T-helper 2 cell treated with Interferon-gamma antibody and Interleukin-4, amounts not matched to agents 5 μg/mL and 100 μg/mL, for 36 hours (primary cell): ENCODE measurements at regions not wholly inside any gene's neighbourhood (a gene's known extent, or its start where the extent isn't known, plus 50 kb on each side); places are given as distances from the start of the nearest gene placed in this dataset.

Experiments used
- DNase-seq: peaks from one replicate; pipeline ENCODE4 v3.0.0; 2021; ENCODE audit warnings: low spot score
- H3K27ac Mint-ChIP-seq: one replicate; pipeline ENCODE4 v1.8.0; 2021; ENCODE audit warnings: mild to moderate bottlenecking, mixed read lengths
- H3K27me3 Mint-ChIP-seq: one replicate; pipeline ENCODE4 v1.8.0; 2021; ENCODE audit warnings: low read depth, mixed read lengths
- H3K36me3 Mint-ChIP-seq: one replicate; pipeline ENCODE4 v1.8.0; 2021; ENCODE audit warnings: low read depth, mixed read lengths
- H3K4me1 Mint-ChIP-seq: one replicate; pipeline ENCODE4 v1.8.0; 2021; ENCODE audit warnings: low read depth, mixed read lengths
- H3K4me3 Mint-ChIP-seq: one replicate; pipeline ENCODE4 v1.8.0; 2022; ENCODE audit warnings: mild to moderate bottlenecking, moderate library complexity, mixed read lengths
- H3K9me3 Mint-ChIP-seq: one replicate; pipeline ENCODE4 v1.8.0; 2021; ENCODE audit warnings: mixed read lengths

DNA sequence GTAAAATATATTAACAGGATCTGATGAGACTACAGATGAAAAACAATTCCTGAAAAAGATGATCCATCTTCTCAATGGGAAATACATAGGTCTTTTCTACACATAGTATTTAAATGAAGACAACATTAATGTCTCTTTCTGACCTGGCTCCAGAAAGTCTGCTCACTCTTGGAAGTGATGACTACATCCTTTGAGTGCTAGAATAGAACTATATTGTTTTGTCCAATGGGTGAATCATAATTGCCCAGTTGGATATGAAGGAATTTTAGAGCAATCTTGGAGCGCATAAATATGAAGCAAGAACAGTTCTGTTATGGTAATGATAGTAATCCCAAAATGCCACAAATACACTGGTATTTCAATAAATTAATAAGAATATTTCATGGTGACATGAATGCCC is 322.1 kb downstream of the DEPDC1B start:
- H3K4me3 Mint-ChIP-seq: no peak overlapping the region
- H3K4me1 Mint-ChIP-seq: peaks cover 3% of the 10 kb centered on the region
- no peaks in the 10 kb centered on the region for H3K36me3 Mint-ChIP-seq
- H3K27ac Mint-ChIP-seq: no peak overlapping the region
- peaks cover 3% of the 10 kb centered on the region for H3K27me3 Mint-ChIP-seq
- no peaks in the 10 kb centered on the region for H3K9me3 Mint-ChIP-seq
- DNase-seq: no peak

DNA sequence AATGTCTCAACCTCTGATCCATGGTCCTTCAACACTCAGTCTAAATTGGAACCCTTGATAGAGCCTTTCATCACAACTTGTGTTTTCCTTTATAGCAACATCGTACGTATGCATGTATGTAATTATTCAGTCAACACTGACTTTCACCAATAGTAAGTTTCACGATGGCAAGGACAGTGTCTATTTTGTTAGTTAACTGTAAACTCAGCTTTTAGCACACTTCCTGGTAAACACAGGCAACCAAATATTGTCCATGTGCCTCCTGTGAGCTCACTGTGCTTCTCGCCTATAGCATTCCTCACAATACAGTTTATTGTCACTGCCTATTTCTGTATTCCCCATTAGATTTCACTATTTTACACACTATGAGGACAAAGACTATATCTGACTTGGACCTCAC is 323.1 kb downstream of the DEPDC1B start:
- H3K36me3 Mint-ChIP-seq: no peaks in the 10 kb centered on the region
- H3K4me3 Mint-ChIP-seq: no peak overlapping the region
- no peaks in the 10 kb centered on the region for H3K4me1 Mint-ChIP-seq
- no peak for DNase-seq
- H3K27ac Mint-ChIP-seq: no peak overlapping the region
- H3K27me3 Mint-ChIP-seq: no peaks in the 10 kb centered on the region
- H3K9me3 Mint-ChIP-seq: no peaks in the 10 kb centered on the region

DNA sequence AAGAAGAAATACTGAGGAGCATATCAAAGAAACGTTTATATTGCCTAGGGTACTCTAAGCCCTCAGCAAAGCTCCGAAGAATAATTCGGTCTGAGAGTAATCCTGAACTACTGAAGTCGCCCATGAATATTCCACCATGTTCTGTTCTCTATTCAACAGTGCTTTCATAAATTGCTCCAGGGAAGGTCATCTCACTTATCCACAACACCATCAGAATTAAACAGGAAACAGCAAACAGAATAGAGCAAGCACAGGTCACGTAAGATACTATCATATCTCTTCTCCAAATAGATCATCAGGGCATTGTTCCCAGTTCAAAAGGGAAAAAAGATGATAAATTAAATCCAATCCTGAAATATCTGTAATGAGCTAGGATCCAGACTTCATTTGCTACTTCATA is 325.6 kb downstream of the DEPDC1B start:
- H3K27me3 Mint-ChIP-seq: no peaks in the 10 kb centered on the region
- no peaks in the 10 kb centered on the region for H3K4me1 Mint-ChIP-seq
- H3K27ac Mint-ChIP-seq: no peak overlapping the region
- no peak overlapping the region for H3K4me3 Mint-ChIP-seq
- no peaks in the 10 kb centered on the region for H3K9me3 Mint-ChIP-seq
- H3K36me3 Mint-ChIP-seq: no peaks in the 10 kb centered on the region
- no peak for DNase-seq

- no peak for DNase-seq
- no peak overlapping the region for H3K27ac Mint-ChIP-seq
- no peaks in the 10 kb centered on the region for H3K4me1 Mint-ChIP-seq
- H3K36me3 Mint-ChIP-seq: no peaks in the 10 kb centered on the region
- no peak overlapping the region for H3K4me3 Mint-ChIP-seq
- H3K9me3 Mint-ChIP-seq: no peaks in the 10 kb centered on the region
- no peaks in the 10 kb centered on the region for H3K27me3 Mint-ChIP-seq
These were observed 327.2 kb downstream of the DEPDC1B start for GRCh38 chr5:60372786-60373185.

DNA sequence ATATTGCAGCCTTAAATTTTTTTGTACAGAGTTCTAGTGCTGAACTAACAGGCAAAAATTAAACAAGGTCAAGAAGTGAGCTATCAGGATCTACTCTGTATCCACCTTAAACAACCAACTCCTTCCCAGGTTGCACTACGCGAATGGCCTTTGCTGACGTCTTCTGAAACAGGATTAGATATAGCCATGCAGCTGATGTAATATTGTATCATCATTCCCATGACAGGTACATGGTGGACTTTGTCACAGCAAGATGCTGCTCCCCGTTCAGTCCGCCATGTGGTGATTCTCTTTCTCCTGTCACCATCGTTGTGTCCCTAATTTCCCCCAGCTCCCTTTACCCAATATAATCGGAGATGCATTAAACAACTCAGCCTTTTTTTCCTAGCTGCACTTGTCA is 328.9 kb downstream of the DEPDC1B start:
- no peak overlapping the region for H3K4me3 Mint-ChIP-seq

GRCh38 chr5:60370508-60370907 is 329.5 kb downstream of the DEPDC1B start:
- H3K27ac Mint-ChIP-seq: no peak overlapping the region
- H3K4me3 Mint-ChIP-seq: no peak overlapping the region
- H3K4me1 Mint-ChIP-seq: no peaks in the 10 kb centered on the region
- H3K36me3 Mint-ChIP-seq: no peaks in the 10 kb centered on the region
- no peak for DNase-seq
- H3K9me3 Mint-ChIP-seq: no peaks in the 10 kb centered on the region
- no peaks in the 10 kb centered on the region for H3K27me3 Mint-ChIP-seq

More for the DNA sequence above, 328.9 kb downstream of the DEPDC1B start:
- H3K9me3 Mint-ChIP-seq: no peaks in the 10 kb centered on the region
- DNase-seq: no peak
- H3K36me3 Mint-ChIP-seq: no peaks in the 10 kb centered on the region
- no peaks in the 10 kb centered on the region for H3K27me3 Mint-ChIP-seq
- no peaks in the 10 kb centered on the region for H3K4me1 Mint-ChIP-seq
- H3K27ac Mint-ChIP-seq: no peak overlapping the region

DNA sequence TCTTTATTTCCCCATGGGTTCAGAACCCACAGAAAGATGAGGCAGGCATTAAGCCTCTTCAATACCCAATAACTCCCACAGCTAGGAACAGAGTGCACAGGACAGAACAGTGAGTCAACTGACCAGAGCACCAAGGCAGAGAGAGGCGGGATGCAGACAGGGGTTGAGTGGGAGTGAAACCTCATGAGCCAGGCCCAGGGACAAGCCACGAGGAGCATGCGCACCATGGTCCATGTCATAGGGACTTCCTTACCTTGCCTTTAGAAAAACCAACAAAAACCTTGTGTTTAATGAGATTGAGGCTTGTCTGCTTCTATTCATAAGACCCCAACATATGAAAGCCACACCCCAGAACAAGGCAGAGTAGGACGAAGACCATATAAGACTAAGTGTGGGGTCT is 330.6 kb downstream of the DEPDC1B start:
- Mint-ChIP-seq H3K4me3 (no peak overlapping the region), H3K9me3 (no peaks in the 10 kb centered on the region), H3K27me3 (no peaks in the 10 kb centered on the region), H3K27ac (no peak overlapping the region), H3K4me1 (no peaks in the 10 kb centered on the region), H3K36me3 (no peaks in the 10 kb centered on the region)
- no peak for DNase-seq

- no peaks in the 10 kb centered on the region for H3K4me1 Mint-ChIP-seq
- no peaks in the 10 kb centered on the region for H3K27me3 Mint-ChIP-seq
- no peaks in the 10 kb centered on the region for H3K9me3 Mint-ChIP-seq
- H3K36me3 Mint-ChIP-seq: no peaks in the 10 kb centered on the region
- no peak overlapping the region for H3K4me3 Mint-ChIP-seq
- no peak for DNase-seq
- H3K27ac Mint-ChIP-seq: no peak overlapping the region
These were observed 331.9 kb downstream of the DEPDC1B start for GRCh38 chr5:60368100-60368499.

DNA sequence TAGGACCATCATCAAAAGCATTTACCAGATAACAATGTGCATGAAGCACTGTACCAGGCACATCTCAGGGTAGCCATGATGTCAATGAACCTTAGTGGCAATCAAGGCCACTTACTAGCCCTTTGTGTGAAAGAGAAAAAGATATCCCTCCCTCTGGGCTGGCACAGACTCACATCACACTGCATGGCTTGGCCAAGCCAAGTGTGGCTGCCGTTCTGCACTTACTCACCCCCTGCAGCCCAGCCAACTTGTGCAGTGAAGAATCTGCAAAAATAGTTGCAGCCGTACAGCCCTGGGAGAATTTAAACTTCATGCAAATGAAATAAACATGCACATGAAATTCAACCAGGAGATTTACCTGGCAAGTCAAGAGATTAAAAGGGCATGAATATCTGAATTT is 333.5 kb downstream of the DEPDC1B start:
- no peaks in the 10 kb centered on the region for H3K27me3 Mint-ChIP-seq
- H3K27ac Mint-ChIP-seq: no peak overlapping the region
- no peak overlapping the region for H3K4me3 Mint-ChIP-seq
- DNase-seq: no peak
- no peaks in the 10 kb centered on the region for H3K9me3 Mint-ChIP-seq
- H3K4me1 Mint-ChIP-seq: no peaks in the 10 kb centered on the region
- H3K36me3 Mint-ChIP-seq: no peaks in the 10 kb centered on the region

GRCh38 chr5:60365001-60365400 is 335.0 kb downstream of the DEPDC1B start:
- H3K27me3 Mint-ChIP-seq: no peaks in the 10 kb centered on the region
- DNase-seq: no peak
- H3K9me3 Mint-ChIP-seq: no peaks in the 10 kb centered on the region
- no peaks in the 10 kb centered on the region for H3K36me3 Mint-ChIP-seq
- no peak overlapping the region for H3K4me3 Mint-ChIP-seq
- H3K4me1 Mint-ChIP-seq: no peaks in the 10 kb centered on the region
- H3K27ac Mint-ChIP-seq: no peak overlapping the region

DNA sequence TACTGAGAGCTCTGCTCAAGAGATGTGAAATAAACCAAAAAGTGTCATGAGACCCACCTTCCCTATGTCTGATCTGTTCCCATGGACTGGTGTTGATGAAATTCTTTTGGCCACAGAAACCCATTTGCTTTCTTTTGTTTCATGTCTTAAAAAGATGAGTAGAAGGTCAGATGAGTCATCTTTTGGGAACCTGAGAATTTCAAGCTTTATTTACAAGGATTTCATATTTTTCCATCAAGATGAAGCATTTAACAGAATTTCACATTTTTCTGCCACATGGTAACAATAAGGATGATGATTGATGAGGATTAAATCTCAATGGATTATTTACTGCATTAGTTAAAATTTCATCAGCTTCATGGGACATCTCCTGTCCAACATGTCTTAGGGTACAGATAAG is 337.8 kb downstream of the DEPDC1B start:
- H3K36me3 Mint-ChIP-seq: no peaks in the 10 kb centered on the region
- H3K4me1 Mint-ChIP-seq: no peaks in the 10 kb centered on the region
- no peak overlapping the region for H3K4me3 Mint-ChIP-seq

DNA sequence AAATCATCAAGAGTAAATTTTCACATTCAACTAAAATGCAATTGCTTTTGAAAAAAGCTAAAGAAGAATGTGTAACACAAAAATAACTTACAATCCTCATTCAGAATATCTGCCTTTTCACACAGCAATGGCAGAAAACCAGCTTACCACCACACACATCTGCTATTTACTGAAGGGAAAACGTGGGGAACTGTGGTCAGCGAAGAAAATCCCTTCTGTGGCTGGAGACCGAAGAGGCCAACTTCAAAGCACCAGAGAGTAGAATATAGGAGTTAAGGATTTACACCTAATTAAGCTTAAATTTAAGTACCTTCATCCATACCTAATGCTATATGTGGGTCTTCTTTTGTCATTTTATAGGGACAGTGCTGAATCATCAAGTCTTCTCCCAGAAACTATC is 339.6 kb downstream of the DEPDC1B start:
- Mint-ChIP-seq H3K4me3 (no peak overlapping the region), H3K4me1 (no peaks in the 10 kb centered on the region), H3K27ac (no peak overlapping the region), H3K36me3 (no peaks in the 10 kb centered on the region), H3K27me3 (no peaks in the 10 kb centered on the region), H3K9me3 (no peaks in the 10 kb centered on the region)
- no peak for DNase-seq

More for the DNA sequence above, 337.8 kb downstream of the DEPDC1B start:
- H3K9me3 Mint-ChIP-seq: no peaks in the 10 kb centered on the region
- H3K27ac Mint-ChIP-seq: no peak overlapping the region
- H3K27me3 Mint-ChIP-seq: no peaks in the 10 kb centered on the region
- DNase-seq: no peak

GRCh38 chr5:60357302-60357701 is 342.7 kb downstream of the DEPDC1B start:
- H3K36me3 Mint-ChIP-seq: no peaks in the 10 kb centered on the region
- H3K4me3 Mint-ChIP-seq: no peak overlapping the region
- no peak overlapping the region for H3K27ac Mint-ChIP-seq
- H3K27me3 Mint-ChIP-seq: no peaks in the 10 kb centered on the region
- H3K9me3 Mint-ChIP-seq: no peaks in the 10 kb centered on the region
- no peak for DNase-seq
- no peaks in the 10 kb centered on the region for H3K4me1 Mint-ChIP-seq

DNA sequence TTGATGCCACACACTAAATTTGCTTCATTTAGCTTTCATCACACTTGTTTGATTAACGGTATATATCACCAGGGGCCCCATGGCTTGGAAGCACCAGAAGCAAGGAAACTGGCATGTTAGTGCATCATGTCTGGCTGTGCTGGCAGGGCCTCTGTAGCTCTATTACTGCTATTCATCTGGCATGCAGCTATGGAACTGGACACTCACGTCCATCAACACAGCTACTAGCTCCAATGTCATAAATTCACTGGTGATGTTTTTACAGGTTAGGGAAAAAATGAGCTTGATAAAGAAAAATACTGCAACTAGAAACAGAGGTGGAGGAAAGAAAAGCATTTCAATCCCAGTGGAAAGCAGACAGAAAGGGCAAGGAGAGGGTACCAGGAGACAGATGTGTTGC is 343.2 kb downstream of the DEPDC1B start:
- Mint-ChIP-seq H3K27me3 (no peaks in the 10 kb centered on the region), H3K4me3 (no peak overlapping the region), H3K27ac (no peak overlapping the region), H3K9me3 (no peaks in the 10 kb centered on the region), H3K4me1 (no peaks in the 10 kb centered on the region), H3K36me3 (no peaks in the 10 kb centered on the region)
- no peak for DNase-seq

- H3K4me3 Mint-ChIP-seq: no peak overlapping the region
- no peak overlapping the region for H3K27ac Mint-ChIP-seq
- H3K36me3 Mint-ChIP-seq: no peaks in the 10 kb centered on the region
- H3K9me3 Mint-ChIP-seq: no peaks in the 10 kb centered on the region
- no peak for DNase-seq
- no peaks in the 10 kb centered on the region for H3K4me1 Mint-ChIP-seq
- H3K27me3 Mint-ChIP-seq: no peaks in the 10 kb centered on the region
These were observed 344.8 kb downstream of the DEPDC1B start for GRCh38 chr5:60355181-60355580.
